GM23338 (cell line): ENCODE measurements at regions not wholly inside any gene's neighbourhood (a gene's known extent, or its start where the extent isn't known, plus 50 kb on each side); places are given as distances from the start of the nearest gene placed in this dataset.

Source experiments
- ATAC-seq: fragments of 200-7000 bp; cut with Tn5 transposase; 3 replicates; pipeline ENCODE4 v1.9.1; 2020
- DNase-seq: peaks from one replicate; pipeline ENCODE4 v3.0.0-alpha.2; 2015; ENCODE audit warnings: low spot score
- H2AFZ ChIP-seq: fragments of 200-600 bp; sonication (generic); 2 replicates; pipeline ENCODE4 v1.8.0; 2016; ENCODE audit warnings: antibody characterized with exemption, mild to moderate bottlenecking, moderate library complexity
- H3F3A ChIP-seq: fragments of 200-600 bp; sonication (generic); replicated peaks from 2 replicates; pipeline ENCODE4 v1.8.0; 2017; ENCODE audit warnings: antibody characterized with exemption, mixed run types, low read depth
- H3K27ac ChIP-seq: fragments of 200-600 bp; sonication (generic); 2 replicates; pipeline ENCODE4 v1.6.1; 2016; ENCODE audit warnings: low read depth
- H3K27me3 ChIP-seq: fragments of 200-600 bp; sonication (generic); 2 replicates; pipeline ENCODE4 v1.8.0; 2016; ENCODE audit warnings: mild to moderate bottlenecking, mixed run types, moderate library complexity; ENCODE audit not compliant: insufficient read depth
- H3K36me3 ChIP-seq: fragments of 200-600 bp; sonication (generic); 2 replicates; pipeline ENCODE4 v1.8.0; 2016; ENCODE audit warnings: mild to moderate bottlenecking; ENCODE audit not compliant: insufficient read depth
- H3K4me1 ChIP-seq: fragments of 200-600 bp; sonication (generic); 2 replicates; pipeline ENCODE4 v1.8.0; 2016; ENCODE audit warnings: mild to moderate bottlenecking, moderate library complexity; ENCODE audit not compliant: insufficient read depth
- H3K4me2 ChIP-seq: fragments of 200-600 bp; sonication (generic); 2 replicates; pipeline ENCODE4 v1.7.1; 2017; ENCODE audit warnings: mixed run types
- H3K4me3 ChIP-seq: fragments of 200-600 bp; sonication (generic); 2 replicates; pipeline ENCODE4 v1.6.1; 2016; ENCODE audit warnings: mixed run types
- H3K79me2 ChIP-seq: fragments of 200-600 bp; sonication (generic); replicated peaks from 2 replicates; pipeline ENCODE4 v1.8.0; 2017; ENCODE audit warnings: mild to moderate bottlenecking; ENCODE audit not compliant: insufficient read depth
- H3K9me2 ChIP-seq: fragments of 200-600 bp; sonication (generic); 2 replicates; pipeline ENCODE4 v1.8.0; 2017; ENCODE audit not compliant: insufficient read depth
- H4K20me1 ChIP-seq: fragments of 200-600 bp; sonication (generic); replicated peaks from 2 replicates; pipeline ENCODE4 v1.8.0; 2017; ENCODE audit warnings: mild to moderate bottlenecking; ENCODE audit not compliant: insufficient read depth
- H3K27ac Mint-ChIP-seq: 2 replicates; pipeline ENCODE4 v1.8.0; 2020; ENCODE audit warnings: inconsistent platforms, mild to moderate bottlenecking, moderate library complexity, mixed read lengths
- H3K27me3 Mint-ChIP-seq: 3 replicates; pipeline ENCODE4 v1.8.0; 2022; ENCODE audit warnings: low read depth, mild to moderate bottlenecking, moderate library complexity, mixed read lengths, inconsistent platforms; ENCODE audit not compliant: insufficient read depth, poor library complexity
- H3K36me3 Mint-ChIP-seq: 3 replicates; pipeline ENCODE4 v1.8.0; 2021; ENCODE audit warnings: low read depth, mild to moderate bottlenecking, inconsistent platforms, moderate library complexity, mixed read lengths
- H3K4me1 Mint-ChIP-seq: 3 replicates; pipeline ENCODE4 v1.8.0; 2020; ENCODE audit warnings: mild to moderate bottlenecking, inconsistent platforms, mixed read lengths
- H3K4me3 Mint-ChIP-seq: 3 replicates; pipeline ENCODE4 v1.8.0; 2021; ENCODE audit warnings: moderate library complexity, mild to moderate bottlenecking, inconsistent platforms, mixed read lengths
- H3K9me3 Mint-ChIP-seq: 3 replicates; pipeline ENCODE4 v1.8.0; 2020; ENCODE audit warnings: moderate library complexity, mild to moderate bottlenecking, inconsistent platforms, mixed read lengths
- CREB1 ChIP-seq: fragments of 250-450 bp; sonication (Bioruptor Pico); IDR thresholded peaks from 2 replicates; pipeline ENCODE4 v1.5.0; 2020; ENCODE audit warnings: low read depth, mild to moderate bottlenecking, moderate library complexity
- EZH2 ChIP-seq: fragments of 200-600 bp; sonication (generic); IDR thresholded peaks from one replicate; pipeline ENCODE4 v1.8.0; 2017; ENCODE audit warnings: antibody characterized with exemption, mild to moderate bottlenecking, low read depth; ENCODE audit not compliant: unreplicated experiment
- JUNB ChIP-seq: IDR thresholded peaks from one replicate; pipeline ENCODE4 v1.6.1; 2016; ENCODE audit warnings: antibody characterized with exemption; ENCODE audit not compliant: unreplicated experiment
- NANOG ChIP-seq: IDR thresholded peaks from 2 replicates; pipeline ENCODE4 v1.6.1; 2016; ENCODE audit warnings: antibody characterized with exemption, borderline replicate concordance
- POLR2AphosphoS5 ChIP-seq: IDR thresholded peaks from 2 replicates; pipeline ENCODE4 v1.6.1; 2016; ENCODE audit warnings: antibody characterized with exemption, low read depth
- STAT1 ChIP-seq: IDR thresholded peaks from one replicate; pipeline ENCODE4 v1.6.1; 2016; ENCODE audit warnings: antibody characterized with exemption; ENCODE audit not compliant: unreplicated experiment
- ZNF114 ChIP-seq: fragments of 250-450 bp; sonication (Bioruptor Pico); IDR thresholded peaks from 2 replicates; pipeline ENCODE4 v1.5.0; 2020; ENCODE audit warnings: mild to moderate bottlenecking, moderate library complexity
- TF ChIP-seq, protein P1 (sequence below): IDR thresholded peaks from one replicate; pipeline ENCODE4 v1.6.1; 2018; ENCODE audit warnings: antibody characterized with exemption; ENCODE audit not compliant: unreplicated experiment
- TF ChIP-seq, protein P2 (sequence below): fragments of 250-450 bp; sonication (Bioruptor Pico); IDR thresholded peaks from 2 replicates; pipeline ENCODE4 v1.5.0; 2020; ENCODE audit warnings: mild to moderate bottlenecking, moderate library complexity

DNA sequence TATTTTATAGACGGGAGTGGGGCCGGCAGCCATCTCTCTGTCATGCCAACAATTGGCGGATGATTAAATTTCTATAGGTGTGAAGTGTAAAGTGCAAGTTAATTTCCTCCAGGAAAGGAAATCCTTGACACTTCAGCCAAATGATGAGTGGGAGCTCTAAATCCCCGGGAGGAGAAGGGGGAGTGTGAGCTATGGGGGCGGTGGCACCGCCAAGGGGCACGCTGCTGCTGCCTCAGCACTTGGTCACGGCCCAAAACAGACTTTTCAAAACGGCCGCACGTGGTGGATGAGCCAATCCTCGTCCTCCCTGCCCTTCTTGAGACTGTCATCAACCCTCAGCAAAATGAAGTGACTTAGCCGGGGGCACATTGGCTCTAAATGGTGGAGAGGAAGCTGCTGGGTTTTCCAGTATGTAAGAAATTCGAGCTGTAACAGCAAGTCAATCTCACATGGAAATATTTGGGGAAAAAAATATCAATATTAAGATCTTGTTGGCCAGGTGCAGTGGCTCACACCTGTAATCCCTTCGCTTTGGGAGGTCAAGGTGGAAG is 200.8 kb downstream of the TFCP2L1 start:
- DNase-seq = no peak
- H3K36me3 Mint-ChIP-seq = no peaks in the 10 kb centered on the region
- no peak overlapping the region for H3K4me3 ChIP-seq

More for the DNA sequence above, 200.8 kb downstream of the TFCP2L1 start:
- no peaks in the 10 kb centered on the region; the same call in 2 of the 3 replicates for H3K4me1 Mint-ChIP-seq
- Histone ChIP-seq H3K27me3 (peaks cover 5% of the 10 kb centered on the region; the same call in 1 of the 2 replicates), H4K20me1 (no peaks in the 10 kb centered on the region), H3K4me2 (no peak overlapping the region), H3K9me2 (no peaks in the 10 kb centered on the region), H3K36me3 (no peaks in the 10 kb centered on the region), H3K4me1 (no peaks in the 10 kb centered on the region), H3K79me2 (no peaks in the 10 kb centered on the region), H2AFZ (no peak overlapping the region; the same call in 1 of the 2 replicates), H3K27ac (no peak overlapping the region), H3F3A (no peaks in the 10 kb centered on the region)
- H3K27ac Mint-ChIP-seq = no peak overlapping the region
- no peak for TF ChIP-seq CREB1 (CRISPR knock-in tag)
- TF ChIP-seq NANOG = no peak
- no peak for TF ChIP-seq POLR2AphosphoS5
- TF ChIP-seq STAT1 = no peak
- TF ChIP-seq, protein P1, sequence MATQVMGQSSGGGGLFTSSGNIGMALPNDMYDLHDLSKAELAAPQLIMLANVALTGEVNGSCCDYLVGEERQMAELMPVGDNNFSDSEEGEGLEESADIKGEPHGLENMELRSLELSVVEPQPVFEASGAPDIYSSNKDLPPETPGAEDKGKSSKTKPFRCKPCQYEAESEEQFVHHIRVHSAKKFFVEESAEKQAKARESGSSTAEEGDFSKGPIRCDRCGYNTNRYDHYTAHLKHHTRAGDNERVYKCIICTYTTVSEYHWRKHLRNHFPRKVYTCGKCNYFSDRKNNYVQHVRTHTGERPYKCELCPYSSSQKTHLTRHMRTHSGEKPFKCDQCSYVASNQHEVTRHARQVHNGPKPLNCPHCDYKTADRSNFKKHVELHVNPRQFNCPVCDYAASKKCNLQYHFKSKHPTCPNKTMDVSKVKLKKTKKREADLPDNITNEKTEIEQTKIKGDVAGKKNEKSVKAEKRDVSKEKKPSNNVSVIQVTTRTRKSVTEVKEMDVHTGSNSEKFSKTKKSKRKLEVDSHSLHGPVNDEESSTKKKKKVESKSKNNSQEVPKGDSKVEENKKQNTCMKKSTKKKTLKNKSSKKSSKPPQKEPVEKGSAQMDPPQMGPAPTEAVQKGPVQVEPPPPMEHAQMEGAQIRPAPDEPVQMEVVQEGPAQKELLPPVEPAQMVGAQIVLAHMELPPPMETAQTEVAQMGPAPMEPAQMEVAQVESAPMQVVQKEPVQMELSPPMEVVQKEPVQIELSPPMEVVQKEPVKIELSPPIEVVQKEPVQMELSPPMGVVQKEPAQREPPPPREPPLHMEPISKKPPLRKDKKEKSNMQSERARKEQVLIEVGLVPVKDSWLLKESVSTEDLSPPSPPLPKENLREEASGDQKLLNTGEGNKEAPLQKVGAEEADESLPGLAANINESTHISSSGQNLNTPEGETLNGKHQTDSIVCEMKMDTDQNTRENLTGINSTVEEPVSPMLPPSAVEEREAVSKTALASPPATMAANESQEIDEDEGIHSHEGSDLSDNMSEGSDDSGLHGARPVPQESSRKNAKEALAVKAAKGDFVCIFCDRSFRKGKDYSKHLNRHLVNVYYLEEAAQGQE = no peak
- TF ChIP-seq, protein P2, sequence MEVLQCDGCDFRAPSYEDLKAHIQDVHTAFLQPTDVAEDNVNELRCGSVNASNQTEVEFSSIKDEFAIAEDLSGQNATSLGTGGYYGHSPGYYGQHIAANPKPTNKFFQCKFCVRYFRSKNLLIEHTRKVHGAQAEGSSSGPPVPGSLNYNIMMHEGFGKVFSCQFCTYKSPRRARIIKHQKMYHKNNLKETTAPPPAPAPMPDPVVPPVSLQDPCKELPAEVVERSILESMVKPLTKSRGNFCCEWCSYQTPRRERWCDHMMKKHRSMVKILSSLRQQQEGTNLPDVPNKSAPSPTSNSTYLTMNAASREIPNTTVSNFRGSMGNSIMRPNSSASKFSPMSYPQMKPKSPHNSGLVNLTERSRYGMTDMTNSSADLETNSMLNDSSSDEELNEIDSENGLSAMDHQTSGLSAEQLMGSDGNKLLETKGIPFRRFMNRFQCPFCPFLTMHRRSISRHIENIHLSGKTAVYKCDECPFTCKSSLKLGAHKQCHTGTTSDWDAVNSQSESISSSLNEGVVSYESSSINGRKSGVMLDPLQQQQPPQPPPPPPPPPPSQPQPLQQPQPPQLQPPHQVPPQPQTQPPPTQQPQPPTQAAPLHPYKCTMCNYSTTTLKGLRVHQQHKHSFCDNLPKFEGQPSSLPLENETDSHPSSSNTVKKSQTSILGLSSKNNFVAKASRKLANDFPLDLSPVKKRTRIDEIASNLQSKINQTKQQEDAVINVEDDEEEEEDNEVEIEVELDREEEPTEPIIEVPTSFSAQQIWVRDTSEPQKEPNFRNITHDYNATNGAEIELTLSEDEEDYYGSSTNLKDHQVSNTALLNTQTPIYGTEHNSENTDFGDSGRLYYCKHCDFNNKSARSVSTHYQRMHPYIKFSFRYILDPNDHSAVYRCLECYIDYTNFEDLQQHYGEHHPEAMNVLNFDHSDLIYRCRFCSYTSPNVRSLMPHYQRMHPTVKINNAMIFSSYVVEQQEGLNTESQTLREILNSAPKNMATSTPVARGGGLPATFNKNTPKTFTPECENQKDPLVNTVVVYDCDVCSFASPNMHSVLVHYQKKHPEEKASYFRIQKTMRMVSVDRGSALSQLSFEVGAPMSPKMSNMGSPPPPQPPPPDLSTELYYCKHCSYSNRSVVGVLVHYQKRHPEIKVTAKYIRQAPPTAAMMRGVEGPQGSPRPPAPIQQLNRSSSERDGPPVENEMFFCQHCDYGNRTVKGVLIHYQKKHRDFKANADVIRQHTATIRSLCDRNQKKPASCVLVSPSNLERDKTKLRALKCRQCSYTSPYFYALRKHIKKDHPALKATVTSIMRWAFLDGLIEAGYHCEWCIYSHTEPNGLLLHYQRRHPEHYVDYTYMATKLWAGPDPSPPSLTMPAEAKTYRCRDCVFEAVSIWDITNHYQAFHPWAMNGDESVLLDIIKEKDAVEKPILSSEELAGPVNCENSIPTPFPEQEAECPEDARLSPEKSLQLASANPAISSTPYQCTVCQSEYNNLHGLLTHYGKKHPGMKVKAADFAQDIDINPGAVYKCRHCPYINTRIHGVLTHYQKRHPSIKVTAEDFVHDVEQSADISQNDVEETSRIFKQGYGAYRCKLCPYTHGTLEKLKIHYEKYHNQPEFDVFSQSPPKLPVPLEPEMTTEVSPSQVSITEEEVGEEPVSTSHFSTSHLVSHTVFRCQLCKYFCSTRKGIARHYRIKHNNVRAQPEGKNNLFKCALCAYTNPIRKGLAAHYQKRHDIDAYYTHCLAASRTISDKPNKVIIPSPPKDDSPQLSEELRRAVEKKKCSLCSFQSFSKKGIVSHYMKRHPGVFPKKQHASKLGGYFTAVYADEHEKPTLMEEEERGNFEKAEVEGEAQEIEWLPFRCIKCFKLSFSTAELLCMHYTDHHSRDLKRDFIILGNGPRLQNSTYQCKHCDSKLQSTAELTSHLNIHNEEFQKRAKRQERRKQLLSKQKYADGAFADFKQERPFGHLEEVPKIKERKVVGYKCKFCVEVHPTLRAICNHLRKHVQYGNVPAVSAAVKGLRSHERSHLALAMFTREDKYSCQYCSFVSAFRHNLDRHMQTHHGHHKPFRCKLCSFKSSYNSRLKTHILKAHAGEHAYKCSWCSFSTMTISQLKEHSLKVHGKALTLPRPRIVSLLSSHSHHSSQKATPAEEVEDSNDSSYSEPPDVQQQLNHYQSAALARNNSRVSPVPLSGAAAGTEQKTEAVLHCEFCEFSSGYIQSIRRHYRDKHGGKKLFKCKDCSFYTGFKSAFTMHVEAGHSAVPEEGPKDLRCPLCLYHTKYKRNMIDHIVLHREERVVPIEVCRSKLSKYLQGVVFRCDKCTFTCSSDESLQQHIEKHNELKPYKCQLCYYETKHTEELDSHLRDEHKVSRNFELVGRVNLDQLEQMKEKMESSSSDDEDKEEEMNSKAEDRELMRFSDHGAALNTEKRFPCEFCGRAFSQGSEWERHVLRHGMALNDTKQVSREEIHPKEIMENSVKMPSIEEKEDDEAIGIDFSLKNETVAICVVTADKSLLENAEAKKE (CRISPR knock-in tag) = no peak
- no peak for TF ChIP-seq ZNF114 (CRISPR knock-in tag)
- TF ChIP-seq JUNB = no peak
- no peak for TF ChIP-seq EZH2
- ATAC-seq = no peak
- no peaks in the 10 kb centered on the region for H3K9me3 Mint-ChIP-seq
- peaks cover 26% of the 10 kb centered on the region for H3K27me3 Mint-ChIP-seq
- no peak overlapping the region for H3K4me3 Mint-ChIP-seq
